ENCODE measurements at regions not wholly inside any gene's neighbourhood (a gene's known extent, or its start where the extent isn't known, plus 50 kb on each side); places are given as distances from the start of the nearest gene placed in this dataset.

GRCh38 chr7:114818501-114818900 lies 103.4 kb upstream of the MDFIC start:
- DNase-seq (ENCODE audit: low read depth, low spot score) (no peak), FAIRE-seq (no peak)
- Histone ChIP-seq H3K9me3 (replicated peaks; ENCODE audit: control insufficient read depth, insufficient read depth, low read length) (no peaks in the 10 kb centered on the region), H3K27ac (ENCODE audit: insufficient read depth, low read depth, low read length) (no peak overlapping the region), H4K20me1 (replicated peaks; ENCODE audit: control insufficient read depth, extremely low read depth, insufficient read depth, low read length) (no peaks in the 10 kb centered on the region), H3K27me3 (ENCODE audit: control insufficient read depth in 2 of 2, insufficient read depth in 2 of 2, low read length in 2 of 2) (no peaks in the 10 kb centered on the region), H3K36me3 (ENCODE audit: control insufficient read depth in 2 of 2, extremely low read depth in 1 of 2, insufficient read depth in 2 of 2, low read length in 2 of 2) (no peaks in the 10 kb centered on the region), H2AFZ (ENCODE audit: low read depth, low read length) (no peak overlapping the region), H3K4me2 (ENCODE audit: insufficient read depth, low read length) (no peak overlapping the region), H3K9ac (replicated peaks; ENCODE audit: extremely low read depth, insufficient read depth, low read length) (no peak overlapping the region), H3K79me2 (ENCODE audit: control insufficient read depth, insufficient read depth, low read length) (no peaks in the 10 kb centered on the region), H3K4me3 (replicated peaks in 1 of 3; ENCODE audit: insufficient read depth in 1 of 3, low read depth in 1 of 3, low read length in 3 of 3) (no peak overlapping the region), H3K4me1 (ENCODE audit: control insufficient read depth, extremely low read depth, insufficient read depth, low read length) (peaks cover 7% of the 10 kb centered on the region), H3K9me1 (replicated peaks; ENCODE audit: control insufficient read depth, extremely low read depth, insufficient read depth, low read length) (no peaks in the 10 kb centered on the region)
- intact Hi-C loops (cut with micrococcal nuclease) (no loop called here), dilution Hi-C loops (cut with MboI; ENCODE audit: extremely low pct_ligation_motif_present, low sequenced_read_pairs) (no loop called here)
- CTCF ChIA-PET: no interaction called here
- POLR2A ChIA-PET: no interaction called here
- no TSS peak for BruUV-seq (replicated peaks)
- TF ChIP-seq FOS (IDR thresholded peaks at IDR 0.05; ENCODE audit: borderline replicate concordance, insufficient read depth, low read length): peak; percentile 62
- TF ChIP-seq EZH2 (IDR thresholded peaks at IDR 0.05; ENCODE audit: borderline replicate concordance, low read depth, low read length, severe bottlenecking): no peak

- POLR2A ChIA-PET: no interaction called here
These were observed 102.1 kb upstream of the MDFIC start for GRCh38 chr7:114819616-114820362.

More at GRCh38 chr7:114819616-114820362, 102.1 kb upstream of the MDFIC start:
- FAIRE-seq (no peak), DNase-seq (ENCODE audit: low read depth, low spot score) (peak; percentile 44)
- no peak overlapping the region for H3K4me2 ChIP-seq (ENCODE audit: insufficient read depth, low read length)
- H3K27me3 ChIP-seq (ENCODE audit: control insufficient read depth in 2 of 2, insufficient read depth in 2 of 2, low read length in 2 of 2): no peaks in the 10 kb centered on the region
- H3K4me3 ChIP-seq (replicated peaks in 1 of 3; ENCODE audit: insufficient read depth in 1 of 3, low read depth in 1 of 3, low read length in 3 of 3): no peak overlapping the region
- no peaks in the 10 kb centered on the region for H3K9me3 ChIP-seq (replicated peaks; ENCODE audit: control insufficient read depth, insufficient read depth, low read length)
- H3K4me1 ChIP-seq (ENCODE audit: control insufficient read depth, extremely low read depth, insufficient read depth, low read length): peaks cover 7% of the 10 kb centered on the region
- no peaks in the 10 kb centered on the region for H4K20me1 ChIP-seq (replicated peaks; ENCODE audit: control insufficient read depth, extremely low read depth, insufficient read depth, low read length)
- H3K36me3 ChIP-seq (ENCODE audit: control insufficient read depth in 2 of 2, extremely low read depth in 1 of 2, insufficient read depth in 2 of 2, low read length in 2 of 2): no peaks in the 10 kb centered on the region
- H3K9me1 ChIP-seq (replicated peaks; ENCODE audit: control insufficient read depth, extremely low read depth, insufficient read depth, low read length): no peaks in the 10 kb centered on the region
- no peaks in the 10 kb centered on the region for H3K79me2 ChIP-seq (ENCODE audit: control insufficient read depth, insufficient read depth, low read length)
- H3K27ac ChIP-seq (ENCODE audit: insufficient read depth, low read depth, low read length): no peak overlapping the region
- no peak overlapping the region for H3K9ac ChIP-seq (replicated peaks; ENCODE audit: extremely low read depth, insufficient read depth, low read length)
- no peak for TF ChIP-seq GATA2 (IDR thresholded peaks at IDR 0.05; ENCODE audit: insufficient read depth, insufficient read length, low read depth, low read length)
- TF ChIP-seq MYC (IDR thresholded peaks at IDR 0.05; ENCODE audit: low read depth, low read length): no peak
- peak; percentile 30 for TF ChIP-seq FOS (IDR thresholded peaks at IDR 0.05; ENCODE audit: borderline replicate concordance, insufficient read depth, low read length)
- CTCF ChIA-PET: interaction anchor here (0.7 to 1.9 kb wide), 4 partner anchors 30 to 394 kb away, joined by 3 to 4 read pairs (median 4); no protein-coding TSS in a partner anchor
- H2AFZ ChIP-seq (ENCODE audit: low read depth, low read length): no peak overlapping the region
- dilution Hi-C loops (cut with MboI; ENCODE audit: extremely low pct_ligation_motif_present, low sequenced_read_pairs): no loop called here
- BruUV-seq (replicated peaks): no TSS peak
- intact Hi-C loops (cut with micrococcal nuclease): no loop called here

Data from endothelial cell of umbilical vein (primary cell).